ENCODE measurements at regions not wholly inside any gene's neighbourhood (a gene's known extent, or its start where the extent isn't known, plus 50 kb on each side); places are given as distances from the start of the nearest gene placed in this dataset.

DNA sequence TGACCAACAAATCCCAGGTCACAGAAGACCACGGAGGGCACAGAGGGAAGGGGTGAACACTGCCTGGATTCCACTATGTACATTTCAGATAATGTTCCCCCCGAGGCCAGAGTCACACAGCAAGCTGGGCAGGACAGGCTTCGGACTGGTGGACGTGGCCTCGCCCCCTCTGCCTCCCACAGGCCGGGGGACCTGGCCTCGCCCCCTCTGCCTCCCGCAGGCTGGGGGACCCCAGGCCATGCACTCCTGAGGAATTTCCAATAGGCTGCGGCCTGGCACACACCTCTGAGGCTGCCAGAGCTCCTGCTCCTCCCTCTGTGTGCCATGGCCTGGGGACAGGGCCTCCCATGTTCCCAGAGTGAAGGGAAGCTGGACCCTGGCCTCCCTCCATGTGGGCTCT, 1352.8 kb downstream of the BRD1 start:
- DNase-seq (ENCODE audit: low read depth) (no peak), FAIRE-seq (no peak)
- Histone ChIP-seq H3K4me3 (ENCODE audit: low read depth, low read length) (no peak overlapping the region), H3K27me3 (ENCODE audit: control insufficient read depth, insufficient read depth, low read length) (no peaks in the 10 kb centered on the region), H3K36me3 (ENCODE audit: control insufficient read depth, insufficient read depth, low read length) (no peaks in the 10 kb centered on the region)
- TF ChIP-seq, protein P1, sequence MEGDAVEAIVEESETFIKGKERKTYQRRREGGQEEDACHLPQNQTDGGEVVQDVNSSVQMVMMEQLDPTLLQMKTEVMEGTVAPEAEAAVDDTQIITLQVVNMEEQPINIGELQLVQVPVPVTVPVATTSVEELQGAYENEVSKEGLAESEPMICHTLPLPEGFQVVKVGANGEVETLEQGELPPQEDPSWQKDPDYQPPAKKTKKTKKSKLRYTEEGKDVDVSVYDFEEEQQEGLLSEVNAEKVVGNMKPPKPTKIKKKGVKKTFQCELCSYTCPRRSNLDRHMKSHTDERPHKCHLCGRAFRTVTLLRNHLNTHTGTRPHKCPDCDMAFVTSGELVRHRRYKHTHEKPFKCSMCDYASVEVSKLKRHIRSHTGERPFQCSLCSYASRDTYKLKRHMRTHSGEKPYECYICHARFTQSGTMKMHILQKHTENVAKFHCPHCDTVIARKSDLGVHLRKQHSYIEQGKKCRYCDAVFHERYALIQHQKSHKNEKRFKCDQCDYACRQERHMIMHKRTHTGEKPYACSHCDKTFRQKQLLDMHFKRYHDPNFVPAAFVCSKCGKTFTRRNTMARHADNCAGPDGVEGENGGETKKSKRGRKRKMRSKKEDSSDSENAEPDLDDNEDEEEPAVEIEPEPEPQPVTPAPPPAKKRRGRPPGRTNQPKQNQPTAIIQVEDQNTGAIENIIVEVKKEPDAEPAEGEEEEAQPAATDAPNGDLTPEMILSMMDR (IDR thresholded peaks at IDR 0.05; ENCODE audit: insufficient read depth, low read length, severe bottlenecking): no peak

- DNase-seq (ENCODE audit: low read depth) (no peak), FAIRE-seq (no peak)
- Histone ChIP-seq H3K4me3 (ENCODE audit: low read depth, low read length) (no peak overlapping the region), H3K36me3 (ENCODE audit: control insufficient read depth, insufficient read depth, low read length) (no peaks in the 10 kb centered on the region), H3K27me3 (ENCODE audit: control insufficient read depth, insufficient read depth, low read length) (no peaks in the 10 kb centered on the region)
- TF ChIP-seq, protein P1 (IDR thresholded peaks at IDR 0.05; ENCODE audit: insufficient read depth, low read length, severe bottlenecking): no peak
Measured at GRCh38 chr22:48473202-48473601, 1354.5 kb downstream of the BRD1 start.

DNA sequence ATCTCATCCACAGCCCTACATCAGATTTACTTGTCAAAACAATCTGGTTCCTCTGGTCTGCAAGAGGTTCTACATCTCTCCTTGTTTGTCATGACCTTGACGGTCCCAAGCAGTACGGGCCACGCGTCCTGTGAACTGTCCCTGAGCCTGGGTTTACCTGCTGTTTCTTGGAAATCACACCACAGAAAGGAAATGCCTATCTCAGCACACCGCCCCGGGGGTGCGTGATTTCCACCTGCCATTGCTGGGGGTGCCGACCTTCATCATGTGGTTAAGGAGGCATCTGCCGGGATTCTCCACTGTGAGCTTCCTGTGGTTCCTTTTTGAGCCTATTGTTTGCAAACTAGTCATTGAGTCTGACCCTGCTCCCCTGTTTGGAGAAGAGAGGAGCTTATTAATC, 1363.4 kb downstream of the BRD1 start:
- Histone ChIP-seq H3K36me3 (ENCODE audit: control insufficient read depth, insufficient read depth, low read length) (no peaks in the 10 kb centered on the region), H3K4me3 (ENCODE audit: low read depth, low read length) (no peak overlapping the region), H3K27me3 (ENCODE audit: control insufficient read depth, insufficient read depth, low read length) (no peaks in the 10 kb centered on the region)
- TF ChIP-seq, protein P1 (IDR thresholded peaks at IDR 0.05; ENCODE audit: insufficient read depth, low read length, severe bottlenecking): no peak
- DNase-seq (ENCODE audit: low read depth) (no peak), FAIRE-seq (no peak)

DNA sequence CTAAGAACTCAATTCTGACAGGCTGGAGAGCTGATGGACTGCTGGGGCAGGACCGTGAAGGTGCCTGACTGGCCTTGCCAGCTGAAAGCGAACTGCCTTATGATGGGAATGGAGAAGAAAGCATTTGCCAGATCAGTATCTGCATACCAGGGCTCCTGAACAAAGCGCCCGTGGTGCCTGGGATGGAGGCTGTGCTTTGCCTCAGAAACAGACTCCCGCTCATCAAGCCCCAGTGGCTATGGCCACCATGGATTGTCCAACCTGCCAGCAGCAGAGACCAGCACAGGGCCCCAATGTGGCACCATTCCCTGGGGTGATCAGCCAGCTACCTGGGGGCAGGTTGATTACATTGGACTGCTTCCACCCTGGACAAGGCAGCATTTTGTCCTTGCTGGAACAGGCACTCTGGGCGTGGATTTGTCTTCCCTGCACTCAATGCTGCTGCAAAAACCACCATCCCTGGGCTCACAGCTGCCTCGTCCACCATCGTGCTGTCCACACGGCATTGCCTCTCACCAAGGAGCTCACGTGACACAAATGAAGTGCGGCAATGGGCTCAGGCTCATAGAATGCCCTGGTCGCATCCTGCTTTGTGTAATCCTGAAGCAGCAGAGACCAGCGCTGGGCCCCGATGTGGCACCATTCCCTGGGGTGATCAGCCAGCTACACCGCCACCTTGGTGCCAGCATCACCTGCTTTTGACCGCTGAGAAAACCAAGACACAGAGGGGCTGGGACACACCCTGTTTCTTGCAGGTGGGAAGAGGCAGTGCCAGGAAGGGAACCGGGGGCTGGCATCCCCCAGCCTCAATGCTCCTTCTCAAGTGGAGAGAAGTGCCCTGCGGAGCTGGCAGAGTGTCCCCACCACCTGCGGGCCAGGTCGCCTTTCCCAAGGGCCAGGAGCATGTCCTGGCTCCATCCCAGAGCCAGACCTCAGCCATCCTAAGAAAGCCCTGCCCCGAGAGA, 1367.5 kb downstream of the BRD1 start:
- FAIRE-seq: no peak
- Histone ChIP-seq H3K4me3 (ENCODE audit: low read depth, low read length) (no peak overlapping the region), H3K27me3 (ENCODE audit: control insufficient read depth, insufficient read depth, low read length) (no peaks in the 10 kb centered on the region), H3K36me3 (ENCODE audit: control insufficient read depth, insufficient read depth, low read length) (no peaks in the 10 kb centered on the region)
- TF ChIP-seq, protein P1 (IDR thresholded peaks at IDR 0.05; ENCODE audit: insufficient read depth, low read length, severe bottlenecking): no peak
- no peak for DNase-seq (ENCODE audit: low read depth)

- H3K36me3 ChIP-seq (ENCODE audit: control insufficient read depth, insufficient read depth, low read length): no peaks in the 10 kb centered on the region
- DNase-seq (ENCODE audit: low read depth) (no peak), FAIRE-seq (no peak)
- no peak overlapping the region for H3K4me3 ChIP-seq (ENCODE audit: low read depth, low read length)
- TF ChIP-seq, protein P1 (IDR thresholded peaks at IDR 0.05; ENCODE audit: insufficient read depth, low read length, severe bottlenecking): no peak
- H3K27me3 ChIP-seq (ENCODE audit: control insufficient read depth, insufficient read depth, low read length): no peaks in the 10 kb centered on the region
Measured at GRCh38 chr22:48459259-48459658, 1368.4 kb downstream of the BRD1 start.

Measured in bronchial epithelial cell (primary cell).